ENCODE measurements at regions not wholly inside any gene's neighbourhood (a gene's known extent, or its start where the extent isn't known, plus 50 kb on each side); places are given as distances from the start of the nearest gene placed in this dataset.

- no peak for TF ChIP-seq POLR2A (IDR thresholded peaks at IDR 0.05)
- TF ChIP-seq, protein P1, sequence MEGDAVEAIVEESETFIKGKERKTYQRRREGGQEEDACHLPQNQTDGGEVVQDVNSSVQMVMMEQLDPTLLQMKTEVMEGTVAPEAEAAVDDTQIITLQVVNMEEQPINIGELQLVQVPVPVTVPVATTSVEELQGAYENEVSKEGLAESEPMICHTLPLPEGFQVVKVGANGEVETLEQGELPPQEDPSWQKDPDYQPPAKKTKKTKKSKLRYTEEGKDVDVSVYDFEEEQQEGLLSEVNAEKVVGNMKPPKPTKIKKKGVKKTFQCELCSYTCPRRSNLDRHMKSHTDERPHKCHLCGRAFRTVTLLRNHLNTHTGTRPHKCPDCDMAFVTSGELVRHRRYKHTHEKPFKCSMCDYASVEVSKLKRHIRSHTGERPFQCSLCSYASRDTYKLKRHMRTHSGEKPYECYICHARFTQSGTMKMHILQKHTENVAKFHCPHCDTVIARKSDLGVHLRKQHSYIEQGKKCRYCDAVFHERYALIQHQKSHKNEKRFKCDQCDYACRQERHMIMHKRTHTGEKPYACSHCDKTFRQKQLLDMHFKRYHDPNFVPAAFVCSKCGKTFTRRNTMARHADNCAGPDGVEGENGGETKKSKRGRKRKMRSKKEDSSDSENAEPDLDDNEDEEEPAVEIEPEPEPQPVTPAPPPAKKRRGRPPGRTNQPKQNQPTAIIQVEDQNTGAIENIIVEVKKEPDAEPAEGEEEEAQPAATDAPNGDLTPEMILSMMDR (IDR thresholded peaks at IDR 0.05) = no peak
- intact Hi-C loops (cut with DNase I; ENCODE audit: low total_unique reads) = no loop called here
- Histone ChIP-seq H3K27me3 (no peaks in the 10 kb centered on the region), H3K4me1 (no peaks in the 10 kb centered on the region), H3K4me3 (no peak overlapping the region), H3K9me3 (no peaks in the 10 kb centered on the region), H3K36me3 (ENCODE audit: low read depth, missing control alignments) (no peaks in the 10 kb centered on the region), H3K27ac (no peak overlapping the region)
- no peak for DNase-seq
These were observed 522.6 kb upstream of the MMS22L start for GRCh38 chr6:97805596-97805995.

- no peaks in the 10 kb centered on the region for H3K36me3 ChIP-seq (ENCODE audit: low read depth, missing control alignments)
- H3K4me1 ChIP-seq = no peaks in the 10 kb centered on the region
- H3K27ac ChIP-seq = no peak overlapping the region
- H3K4me3 ChIP-seq = no peak overlapping the region
- TF ChIP-seq, protein P1 (IDR thresholded peaks at IDR 0.05) = no peak
- no peak for TF ChIP-seq POLR2A (IDR thresholded peaks at IDR 0.05)
- no peaks in the 10 kb centered on the region for H3K9me3 ChIP-seq
- no peak for DNase-seq
- H3K27me3 ChIP-seq = no peaks in the 10 kb centered on the region
- intact Hi-C loops (cut with DNase I; ENCODE audit: low total_unique reads) = no loop called here
These were observed 529.9 kb upstream of the MMS22L start for GRCh38 chr6:97812940-97813339.

- peak; percentile 38 for DNase-seq
- intact Hi-C loops (cut with DNase I; ENCODE audit: low total_unique reads) = no loop called here
- 78 to 81% methylated on average over 4 of the region's 4 CpGs for WGBS, 2 donors
These were observed 531.0 kb upstream of the MMS22L start for GRCh38 chr6:97813889-97814567.

GRCh38 chr6:97815301-97815812 is 532.3 kb upstream of the MMS22L start:
- no peaks in the 10 kb centered on the region for H3K9me3 ChIP-seq
- H3K36me3 ChIP-seq (ENCODE audit: low read depth, missing control alignments) = no peaks in the 10 kb centered on the region
- intact Hi-C loops (cut with DNase I; ENCODE audit: low total_unique reads) = no loop called here
- H3K4me3 ChIP-seq = no peak overlapping the region
- no peak for DNase-seq
- H3K4me1 ChIP-seq = no peaks in the 10 kb centered on the region
- H3K27me3 ChIP-seq = no peaks in the 10 kb centered on the region
- WGBS, 2 donors = 71 to 93% methylated on average over 2 of the region's 2 CpGs
- H3K27ac ChIP-seq = no peak overlapping the region
- TF ChIP-seq POLR2A (IDR thresholded peaks at IDR 0.05) = no peak
- TF ChIP-seq, protein P1 (IDR thresholded peaks at IDR 0.05) = no peak

More at GRCh38 chr6:97813889-97814567, 531.0 kb upstream of the MMS22L start:
- H3K27me3 ChIP-seq = no peaks in the 10 kb centered on the region
- H3K4me1 ChIP-seq = no peaks in the 10 kb centered on the region
- no peak overlapping the region for H3K4me3 ChIP-seq
- H3K9me3 ChIP-seq = no peaks in the 10 kb centered on the region
- TF ChIP-seq POLR2A (IDR thresholded peaks at IDR 0.05) = no peak
- H3K36me3 ChIP-seq (ENCODE audit: low read depth, missing control alignments) = no peaks in the 10 kb centered on the region
- no peak overlapping the region for H3K27ac ChIP-seq

DNA sequence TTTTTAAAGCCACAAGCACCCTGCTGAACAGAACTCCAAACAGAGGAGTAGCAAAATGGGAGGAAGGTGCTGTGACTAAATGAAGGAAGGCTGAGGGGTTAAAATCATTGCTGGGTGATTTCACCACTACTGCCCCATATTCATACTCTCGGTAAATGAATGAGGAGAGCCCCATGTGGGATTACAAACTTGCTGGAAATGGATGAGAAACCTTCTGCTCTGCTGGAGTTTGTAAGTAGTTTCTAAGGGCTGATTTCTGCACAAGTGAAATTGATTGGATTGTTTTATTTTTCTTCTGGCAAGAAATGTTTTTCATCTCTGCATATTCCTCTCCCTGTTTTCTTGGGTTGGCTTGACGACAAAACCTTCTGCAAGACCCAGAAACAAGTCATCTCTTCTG is 533.5 kb upstream of the MMS22L start:
- no peak overlapping the region for H3K27ac ChIP-seq
- H3K4me1 ChIP-seq = no peaks in the 10 kb centered on the region
- DNase-seq = no peak
- no peaks in the 10 kb centered on the region for H3K27me3 ChIP-seq
- no peaks in the 10 kb centered on the region for H3K36me3 ChIP-seq (ENCODE audit: low read depth, missing control alignments)
- WGBS, 2 donors = 63 to 84% methylated on average over 2 of the region's 2 CpGs
- intact Hi-C loops (cut with DNase I; ENCODE audit: low total_unique reads) = no loop called here
- H3K9me3 ChIP-seq = no peaks in the 10 kb centered on the region
- no peak for TF ChIP-seq POLR2A (IDR thresholded peaks at IDR 0.05)
- TF ChIP-seq, protein P1 (IDR thresholded peaks at IDR 0.05) = no peak
- H3K4me3 ChIP-seq = no peak overlapping the region

All from testis (tissue), 2 donors.